Hematopoietic multipotent progenitor cell treated with erythropoietin and hydrocortisone succinate and interleukin-3 and kit ligand, for 6 days (in vitro differentiated cells): ENCODE measurements at regions not wholly inside any gene's neighbourhood (a gene's known extent, or its start where the extent isn't known, plus 50 kb on each side); places are given as distances from the start of the nearest gene placed in this dataset.

Experiments used
- DNase-seq: peaks from one replicate; pipeline ENCODE4 v3.0.0-alpha.2; 2015

GRCh38 chr15:81987628-81988027 is 58.2 kb downstream of the MEX3B start:
- no peak for DNase-seq

GRCh38 chr15:81983497-81983896 is 62.3 kb downstream of the MEX3B start:
- no peak for DNase-seq

- DNase-seq: no peak
Measured at GRCh38 chr15:81982808-81983207, 63.0 kb downstream of the MEX3B start.

- peak; percentile 18 for DNase-seq
Measured at GRCh38 chr15:81981908-81982307, 63.9 kb downstream of the MEX3B start.

- no peak for DNase-seq
Measured at GRCh38 chr15:81977464-81977863, 68.4 kb downstream of the MEX3B start.

GRCh38 chr15:81968691-81969090 is 77.1 kb downstream of the MEX3B start:
- DNase-seq: no peak

- no peak for DNase-seq
Measured at GRCh38 chr15:81966631-81967030, 79.2 kb downstream of the MEX3B start.

GRCh38 chr15:81962482-81962881 is 83.3 kb downstream of the MEX3B start:
- no peak for DNase-seq

- DNase-seq: no peak
Measured at GRCh38 chr15:81959196-81959595, 86.6 kb downstream of the MEX3B start.

GRCh38 chr15:81957698-81958097 is 88.1 kb downstream of the MEX3B start:
- peak; percentile 27 for DNase-seq

GRCh38 chr15:81955382-81956062 is 90.3 kb downstream of the MEX3B start:
- DNase-seq: no peak

GRCh38 chr15:81954158-81954783 is 91.5 kb downstream of the MEX3B start:
- no peak for DNase-seq

- peak; percentile 54 for DNase-seq
Measured at GRCh38 chr15:81950841-81951414, 94.9 kb downstream of the MEX3B start.

GRCh38 chr15:81948751-81949150 is 97.1 kb downstream of the MEX3B start:
- DNase-seq: peak; percentile 31

GRCh38 chr15:81948222-81948621 is 97.6 kb downstream of the MEX3B start:
- DNase-seq: peak; percentile 35

- peak; percentile 59 for DNase-seq
Measured at GRCh38 chr15:81947548-81947947, 98.3 kb downstream of the MEX3B start.

- peak; percentile 96 for DNase-seq
Measured at GRCh38 chr15:81945014-81945615, 100.7 kb downstream of the MEX3B start.

- peak; percentile 19 for DNase-seq
Measured at GRCh38 chr15:81942655-81943195, 103.1 kb downstream of the MEX3B start.

GRCh38 chr15:81942157-81942556 is 103.7 kb downstream of the MEX3B start:
- DNase-seq: peak; percentile 93

GRCh38 chr15:81941479-81941878 is 104.3 kb downstream of the MEX3B start:
- no peak for DNase-seq

- DNase-seq: peak; percentile 44
Measured at GRCh38 chr15:81940467-81941451, 105.1 kb downstream of the MEX3B start.
